ENCODE measurements at regions not wholly inside any gene's neighbourhood (a gene's known extent, or its start where the extent isn't known, plus 50 kb on each side); places are given as distances from the start of the nearest gene placed in this dataset.
"Not testable (repeated sequence)": the region's sequence is repeated elsewhere in the genome, so short reads cannot be mapped to it uniquely, and the experiment has no call there.

DNA sequence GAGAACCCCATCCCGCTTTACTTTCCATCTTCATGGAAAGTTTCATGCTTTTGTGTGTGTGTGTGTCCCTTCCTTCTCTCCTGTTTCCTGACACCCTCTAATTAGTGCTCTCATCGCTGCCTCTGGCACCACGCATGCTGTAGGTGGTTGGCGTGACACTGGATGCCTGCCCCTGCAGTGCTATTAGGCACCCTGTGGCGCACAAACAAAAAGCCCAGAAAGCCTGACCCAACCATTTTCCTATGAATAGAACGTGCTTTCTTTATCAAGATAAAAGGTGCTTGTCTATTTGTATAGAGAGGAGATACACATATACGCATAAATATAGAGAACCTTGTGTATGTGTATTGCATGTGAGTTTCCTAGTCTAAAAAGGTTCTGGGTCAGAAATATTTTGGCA, 120.8 kb upstream of the CDCA7L start:
- DNase-seq: peak; percentile 92

GRCh38 chr7:22064816-22065215, 119.1 kb upstream of the CDCA7L start:
- no peak for DNase-seq

- no peak for DNase-seq
Measured at GRCh38 chr7:22061775-22062174, 116.1 kb upstream of the CDCA7L start.

GRCh38 chr7:22060863-22061262, 115.2 kb upstream of the CDCA7L start:
- DNase-seq: no peak

DNA sequence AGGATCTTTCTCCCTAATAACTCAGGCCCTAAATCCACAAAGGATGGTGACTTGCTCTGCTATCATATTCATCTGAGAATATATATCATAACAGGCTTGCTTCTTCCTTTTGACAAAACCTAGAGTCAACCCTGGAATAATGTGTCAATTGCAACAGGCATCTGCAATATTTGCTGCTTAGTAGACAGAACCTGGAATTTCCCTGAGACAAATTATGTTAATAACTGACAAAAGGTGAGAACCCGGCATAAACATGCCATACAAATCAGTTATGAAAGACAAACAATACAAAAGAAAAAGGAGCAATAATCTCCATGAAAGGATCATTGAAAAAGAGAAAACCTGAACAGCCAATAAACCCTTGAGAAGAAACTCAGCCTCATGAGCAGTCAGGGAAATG, 114.5 kb upstream of the CDCA7L start:
- DNase-seq: no peak

GRCh38 chr7:22055226-22055625, 109.5 kb upstream of the CDCA7L start:
- no peak for DNase-seq

- DNase-seq: no peak
Measured at GRCh38 chr7:22052674-22053365, 107.1 kb upstream of the CDCA7L start.

DNA sequence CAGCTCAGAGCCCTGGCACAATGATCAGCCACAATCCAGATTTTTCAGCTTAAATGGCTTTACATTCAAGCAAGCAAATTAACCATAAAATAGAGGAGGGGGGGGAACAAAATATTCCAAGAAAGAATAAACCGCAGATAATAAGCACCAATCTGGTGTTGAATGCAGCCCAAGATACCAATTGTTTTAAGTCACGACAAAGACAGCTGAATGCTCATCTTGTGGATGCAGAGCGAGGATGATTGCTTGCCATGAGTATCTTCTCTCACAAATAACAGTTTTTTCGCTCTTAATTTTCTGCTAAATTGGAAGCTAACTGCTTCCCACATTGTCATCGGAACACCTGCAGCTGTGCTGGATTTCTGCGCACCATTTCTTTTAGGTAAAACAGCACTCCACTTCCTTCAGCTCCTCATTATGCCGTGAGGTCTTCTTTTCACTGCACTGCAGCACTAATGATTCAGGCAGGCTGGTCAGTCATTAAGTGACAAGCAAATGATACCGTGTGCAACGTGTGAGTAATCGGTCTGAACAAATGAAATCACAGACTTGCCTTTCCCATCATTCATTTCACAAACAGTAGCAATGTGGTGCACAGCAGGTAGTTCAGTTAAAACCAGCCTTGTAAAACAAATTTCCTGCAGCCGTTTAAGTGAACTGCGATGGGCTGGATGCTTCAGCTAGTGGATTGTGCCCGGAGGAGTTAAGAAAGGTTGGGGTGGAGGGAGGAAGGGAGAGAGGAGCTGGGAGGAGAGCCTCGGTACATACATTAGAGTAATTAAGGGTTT, 106.4 kb upstream of the CDCA7L start:
- DNase-seq: no peak

DNA sequence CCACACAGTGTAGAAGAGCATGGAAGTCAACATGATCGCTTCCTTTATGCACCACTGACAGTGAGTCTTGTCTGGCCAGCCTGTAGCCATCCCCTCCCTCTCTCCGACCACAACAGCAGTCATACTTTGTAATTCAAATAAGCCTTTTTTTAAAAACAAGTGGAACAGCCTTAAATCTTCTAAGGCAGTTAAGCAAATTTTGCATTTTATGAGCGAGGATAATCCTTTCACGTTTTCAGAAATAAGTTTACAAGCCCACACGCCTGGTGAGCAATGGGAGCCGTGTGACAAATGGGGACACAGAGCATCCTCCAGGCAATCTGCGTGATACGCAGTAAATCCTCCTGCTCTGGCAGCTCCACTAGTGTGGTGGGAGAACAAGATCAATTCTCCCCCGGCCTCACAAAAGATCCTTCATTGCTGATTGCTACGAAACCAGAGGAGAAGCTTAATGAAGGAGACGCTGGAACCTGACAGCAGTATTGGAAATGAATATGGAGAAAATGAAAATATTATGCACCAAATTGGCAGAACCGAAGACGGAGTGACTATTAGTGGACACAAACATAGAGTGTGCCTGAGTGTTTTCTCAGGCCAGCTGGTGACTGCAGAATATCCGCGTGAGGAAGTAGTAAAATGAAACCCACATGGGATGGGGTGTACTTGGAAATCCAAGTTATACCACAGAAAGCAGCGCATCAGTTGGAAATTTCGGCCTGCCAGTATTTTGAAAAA, 104.2 kb upstream of the CDCA7L start:
- no peak for DNase-seq

- no peak for DNase-seq
Measured at GRCh38 chr7:22043367-22043766, 97.7 kb upstream of the CDCA7L start.

- no peak for DNase-seq
Measured at GRCh38 chr7:22040923-22041595, 95.4 kb upstream of the CDCA7L start.

- DNase-seq: no peak
Measured at GRCh38 chr7:22039670-22040069, 94.0 kb upstream of the CDCA7L start.

GRCh38 chr7:22032356-22032755, 86.7 kb upstream of the CDCA7L start:
- DNase-seq: not testable (repeated sequence)

GRCh38 chr7:22028656-22029055, 83.0 kb upstream of the CDCA7L start:
- DNase-seq: not testable (repeated sequence)

GRCh38 chr7:22027475-22027874, 81.8 kb upstream of the CDCA7L start:
- no peak for DNase-seq

DNA sequence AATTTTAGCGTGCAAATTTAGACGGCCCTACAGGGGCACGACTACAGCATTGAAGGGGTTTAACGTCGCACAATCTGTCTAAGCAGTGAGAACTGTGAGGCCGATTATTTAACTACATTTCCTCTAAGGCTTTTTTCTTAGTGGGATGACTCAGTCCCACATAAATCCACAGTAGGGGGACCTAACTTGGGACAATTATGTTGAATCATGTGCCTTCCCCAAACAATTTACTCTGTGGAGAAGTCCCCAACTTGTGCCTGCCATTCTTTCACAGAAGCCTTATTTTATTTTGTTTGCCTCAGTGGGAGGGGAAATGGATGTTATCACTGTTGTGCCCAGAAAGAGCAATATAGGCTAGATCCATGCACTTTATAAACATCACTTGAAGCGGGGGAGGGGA, 80.3 kb upstream of the CDCA7L start:
- DNase-seq: no peak

- no peak for DNase-seq
Measured at GRCh38 chr7:22025075-22025474, 79.4 kb upstream of the CDCA7L start.

DNA sequence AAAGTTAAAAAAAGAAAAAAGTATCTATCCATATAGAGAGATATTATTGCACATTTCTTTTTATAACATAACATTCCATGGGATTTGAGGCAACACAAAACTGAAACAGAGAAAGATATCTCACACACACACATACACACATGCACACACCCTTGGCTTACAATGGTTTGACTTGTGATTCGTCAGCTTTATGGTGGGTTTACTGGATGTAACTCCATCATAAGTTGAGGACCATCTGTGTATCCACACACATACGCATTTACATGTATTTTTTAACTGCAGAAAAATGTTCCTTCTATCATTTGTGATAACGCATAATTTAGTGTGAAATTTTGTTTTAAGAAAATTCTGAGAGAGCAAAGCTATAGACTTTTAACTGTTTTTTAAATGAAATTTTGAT, 74.2 kb upstream of the CDCA7L start:
- no peak for DNase-seq

GRCh38 chr7:22016507-22016906, 70.8 kb upstream of the CDCA7L start:
- DNase-seq: no peak

- DNase-seq: no peak
Measured at GRCh38 chr7:22013711-22014110, 68.0 kb upstream of the CDCA7L start.

DNA sequence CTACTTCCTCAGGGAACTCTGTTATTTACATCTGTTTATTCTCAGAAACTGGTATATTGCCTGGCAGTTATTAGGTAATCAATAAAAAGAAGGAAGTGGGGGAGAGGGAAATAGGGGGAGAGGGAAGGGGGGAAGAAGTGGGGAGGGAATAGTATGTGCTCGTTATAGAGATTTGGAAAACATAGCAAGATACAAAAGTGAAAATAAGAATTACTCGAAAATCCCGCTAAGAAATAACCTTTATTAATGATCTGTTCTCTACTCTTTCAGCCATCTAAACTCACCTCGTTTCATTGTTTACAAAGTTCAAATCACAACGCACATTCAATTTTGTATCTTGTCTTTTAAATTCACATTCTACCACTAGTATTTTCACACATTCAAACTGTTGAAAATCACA, 63.0 kb upstream of the CDCA7L start:
- DNase-seq: no peak

GRCh38 chr7:22008087-22008486, 62.4 kb upstream of the CDCA7L start:
- DNase-seq: peak; percentile 42

DNA sequence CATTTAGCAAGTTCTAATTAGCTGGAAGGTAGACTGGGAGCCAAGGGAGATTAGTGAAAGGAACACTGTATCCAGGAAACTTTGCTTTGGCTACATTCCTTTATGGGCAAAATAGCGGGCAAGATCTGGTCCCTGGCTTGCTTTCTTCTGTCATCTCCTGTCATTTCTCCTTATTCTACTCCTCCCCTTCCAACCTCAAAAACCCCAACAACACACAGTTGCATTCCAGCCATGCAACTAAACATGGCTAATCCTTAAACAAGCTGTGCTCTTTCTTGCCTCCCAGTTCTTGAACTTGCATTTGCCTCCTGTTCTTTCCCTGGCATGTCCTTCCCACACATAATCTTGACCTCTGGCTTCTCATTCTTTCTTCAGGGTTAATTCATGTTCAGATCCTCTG, 59.5 kb upstream of the CDCA7L start:
- no peak for DNase-seq
